ENCODE measurements at regions not wholly inside any gene's neighbourhood (a gene's known extent, or its start where the extent isn't known, plus 50 kb on each side); places are given as distances from the start of the nearest gene placed in this dataset.

DNA sequence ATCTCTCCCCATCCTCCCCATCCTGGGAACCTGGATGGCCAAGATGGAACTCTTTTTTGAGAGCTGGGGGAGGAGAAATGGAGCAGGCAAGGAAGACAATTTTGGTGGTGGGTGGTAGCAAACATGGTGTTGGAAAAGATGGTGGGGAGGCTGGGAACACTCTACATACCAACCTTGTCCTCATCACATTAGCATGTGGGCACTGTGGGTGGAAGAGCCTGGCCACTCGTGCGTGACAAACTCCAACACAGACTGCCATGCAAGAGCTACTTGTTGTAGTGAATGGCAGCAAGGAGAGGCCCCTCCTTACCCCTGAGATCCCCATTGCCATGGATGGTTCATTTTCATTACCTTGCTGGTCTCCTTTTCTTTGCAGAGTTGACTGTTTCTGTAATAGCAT, 262.6 kb downstream of the RPLP1 start:
- peaks cover 0 to 5% (median 0%) of the 10 kb centered on the region in 4 donors for H3K4me1 ChIP-seq (ENCODE audit: control insufficient read depth in 4 of 4, insufficient read depth in 4 of 4, low read length in 3 of 4)
- no peaks in the 10 kb centered on the region for H3K9me3 ChIP-seq (ENCODE audit: control insufficient read depth in 4 of 4, low read length in 3 of 4)
- no peak overlapping the region for H3K9ac ChIP-seq (ENCODE audit: low read depth in 1 of 2, low read length in 2 of 2)
- no peak overlapping the region for H3K4me3 ChIP-seq (ENCODE audit: low read depth in 1 of 3, low read length in 3 of 3)
- TF ChIP-seq TAF1 (conservative IDR thresholded peaks at IDR 0.05) (no peak), GABPA (IDR thresholded peaks at IDR 0.05 in 1 of 2, conservative IDR thresholded peaks at IDR 0.05 in 1 of 2) (no peak), JUND (IDR thresholded peaks at IDR 0.05) (no peak), EGR1 (IDR thresholded peaks at IDR 0.05; ENCODE audit: low read depth in 2 of 2) (no peak), HNF4A (conservative IDR thresholded peaks at IDR 0.05) (no peak), YY1 (IDR thresholded peaks at IDR 0.05) (no peak), SP1 (IDR thresholded peaks at IDR 0.05) (no peak), HNF4G (IDR thresholded peaks at IDR 0.05) (no peak), FOXA1 (IDR thresholded peaks at IDR 0.05) (no peak), NR2F2 (IDR thresholded peaks at IDR 0.05) (no peak), RXRA (IDR thresholded peaks at IDR 0.05) (no peak), RAD21 (IDR thresholded peaks at IDR 0.05) (no peak), FOXA2 (IDR thresholded peaks at IDR 0.05) (no peak)
- TF ChIP-seq, protein P1, sequence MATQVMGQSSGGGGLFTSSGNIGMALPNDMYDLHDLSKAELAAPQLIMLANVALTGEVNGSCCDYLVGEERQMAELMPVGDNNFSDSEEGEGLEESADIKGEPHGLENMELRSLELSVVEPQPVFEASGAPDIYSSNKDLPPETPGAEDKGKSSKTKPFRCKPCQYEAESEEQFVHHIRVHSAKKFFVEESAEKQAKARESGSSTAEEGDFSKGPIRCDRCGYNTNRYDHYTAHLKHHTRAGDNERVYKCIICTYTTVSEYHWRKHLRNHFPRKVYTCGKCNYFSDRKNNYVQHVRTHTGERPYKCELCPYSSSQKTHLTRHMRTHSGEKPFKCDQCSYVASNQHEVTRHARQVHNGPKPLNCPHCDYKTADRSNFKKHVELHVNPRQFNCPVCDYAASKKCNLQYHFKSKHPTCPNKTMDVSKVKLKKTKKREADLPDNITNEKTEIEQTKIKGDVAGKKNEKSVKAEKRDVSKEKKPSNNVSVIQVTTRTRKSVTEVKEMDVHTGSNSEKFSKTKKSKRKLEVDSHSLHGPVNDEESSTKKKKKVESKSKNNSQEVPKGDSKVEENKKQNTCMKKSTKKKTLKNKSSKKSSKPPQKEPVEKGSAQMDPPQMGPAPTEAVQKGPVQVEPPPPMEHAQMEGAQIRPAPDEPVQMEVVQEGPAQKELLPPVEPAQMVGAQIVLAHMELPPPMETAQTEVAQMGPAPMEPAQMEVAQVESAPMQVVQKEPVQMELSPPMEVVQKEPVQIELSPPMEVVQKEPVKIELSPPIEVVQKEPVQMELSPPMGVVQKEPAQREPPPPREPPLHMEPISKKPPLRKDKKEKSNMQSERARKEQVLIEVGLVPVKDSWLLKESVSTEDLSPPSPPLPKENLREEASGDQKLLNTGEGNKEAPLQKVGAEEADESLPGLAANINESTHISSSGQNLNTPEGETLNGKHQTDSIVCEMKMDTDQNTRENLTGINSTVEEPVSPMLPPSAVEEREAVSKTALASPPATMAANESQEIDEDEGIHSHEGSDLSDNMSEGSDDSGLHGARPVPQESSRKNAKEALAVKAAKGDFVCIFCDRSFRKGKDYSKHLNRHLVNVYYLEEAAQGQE (IDR thresholded peaks at IDR 0.05) = no peak
- TF ChIP-seq, protein P2, sequence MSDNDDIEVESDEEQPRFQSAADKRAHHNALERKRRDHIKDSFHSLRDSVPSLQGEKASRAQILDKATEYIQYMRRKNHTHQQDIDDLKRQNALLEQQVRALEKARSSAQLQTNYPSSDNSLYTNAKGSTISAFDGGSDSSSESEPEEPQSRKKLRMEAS (IDR thresholded peaks at IDR 0.05) = no peak
- TF ChIP-seq, protein P3, sequence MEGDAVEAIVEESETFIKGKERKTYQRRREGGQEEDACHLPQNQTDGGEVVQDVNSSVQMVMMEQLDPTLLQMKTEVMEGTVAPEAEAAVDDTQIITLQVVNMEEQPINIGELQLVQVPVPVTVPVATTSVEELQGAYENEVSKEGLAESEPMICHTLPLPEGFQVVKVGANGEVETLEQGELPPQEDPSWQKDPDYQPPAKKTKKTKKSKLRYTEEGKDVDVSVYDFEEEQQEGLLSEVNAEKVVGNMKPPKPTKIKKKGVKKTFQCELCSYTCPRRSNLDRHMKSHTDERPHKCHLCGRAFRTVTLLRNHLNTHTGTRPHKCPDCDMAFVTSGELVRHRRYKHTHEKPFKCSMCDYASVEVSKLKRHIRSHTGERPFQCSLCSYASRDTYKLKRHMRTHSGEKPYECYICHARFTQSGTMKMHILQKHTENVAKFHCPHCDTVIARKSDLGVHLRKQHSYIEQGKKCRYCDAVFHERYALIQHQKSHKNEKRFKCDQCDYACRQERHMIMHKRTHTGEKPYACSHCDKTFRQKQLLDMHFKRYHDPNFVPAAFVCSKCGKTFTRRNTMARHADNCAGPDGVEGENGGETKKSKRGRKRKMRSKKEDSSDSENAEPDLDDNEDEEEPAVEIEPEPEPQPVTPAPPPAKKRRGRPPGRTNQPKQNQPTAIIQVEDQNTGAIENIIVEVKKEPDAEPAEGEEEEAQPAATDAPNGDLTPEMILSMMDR (IDR thresholded peaks at IDR 0.05; ENCODE audit: low read depth, low read length, missing input control) = no peak
- TF ChIP-seq, protein P4, sequence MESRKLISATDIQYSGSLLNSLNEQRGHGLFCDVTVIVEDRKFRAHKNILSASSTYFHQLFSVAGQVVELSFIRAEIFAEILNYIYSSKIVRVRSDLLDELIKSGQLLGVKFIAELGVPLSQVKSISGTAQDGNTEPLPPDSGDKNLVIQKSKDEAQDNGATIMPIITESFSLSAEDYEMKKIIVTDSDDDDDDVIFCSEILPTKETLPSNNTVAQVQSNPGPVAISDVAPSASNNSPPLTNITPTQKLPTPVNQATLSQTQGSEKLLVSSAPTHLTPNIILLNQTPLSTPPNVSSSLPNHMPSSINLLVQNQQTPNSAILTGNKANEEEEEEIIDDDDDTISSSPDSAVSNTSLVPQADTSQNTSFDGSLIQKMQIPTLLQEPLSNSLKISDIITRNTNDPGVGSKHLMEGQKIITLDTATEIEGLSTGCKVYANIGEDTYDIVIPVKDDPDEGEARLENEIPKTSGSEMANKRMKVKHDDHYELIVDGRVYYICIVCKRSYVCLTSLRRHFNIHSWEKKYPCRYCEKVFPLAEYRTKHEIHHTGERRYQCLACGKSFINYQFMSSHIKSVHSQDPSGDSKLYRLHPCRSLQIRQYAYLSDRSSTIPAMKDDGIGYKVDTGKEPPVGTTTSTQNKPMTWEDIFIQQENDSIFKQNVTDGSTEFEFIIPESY (IDR thresholded peaks at IDR 0.05) = no peak
- TF ChIP-seq, protein P5, sequence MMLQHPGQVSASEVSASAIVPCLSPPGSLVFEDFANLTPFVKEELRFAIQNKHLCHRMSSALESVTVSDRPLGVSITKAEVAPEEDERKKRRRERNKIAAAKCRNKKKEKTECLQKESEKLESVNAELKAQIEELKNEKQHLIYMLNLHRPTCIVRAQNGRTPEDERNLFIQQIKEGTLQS (IDR thresholded peaks at IDR 0.05) = no peak
- WGBS = 90% methylated on average over 2 of the region's 2 CpGs
- DNase-seq (ENCODE audit: low spot score) = no peak
- H3K27me3 ChIP-seq (ENCODE audit: control insufficient read depth in 4 of 4, insufficient read depth in 4 of 4, low read length in 3 of 4) = no peaks in the 10 kb centered on the region
- no peaks in the 10 kb centered on the region for H3K36me3 ChIP-seq (ENCODE audit: control insufficient read depth in 4 of 4, insufficient read depth in 3 of 4, low read depth in 1 of 4, low read length in 3 of 4)
- no peak overlapping the region for H3K27ac ChIP-seq (ENCODE audit: low read depth in 1 of 2, low read length in 2 of 2)

Measured in liver (tissue), 8 donors.